Endothelial cell of umbilical vein (primary cell): ENCODE measurements at regions not wholly inside any gene's neighbourhood (a gene's known extent, or its start where the extent isn't known, plus 50 kb on each side); places are given as distances from the start of the nearest gene placed in this dataset.

ENCODE experiments used
- BruUV-seq: library from RNA; stranded (reverse); fragments of 400-500 nt; replicated peaks from 2 replicates; lab custom pipeline; 2021; lab: Mats Ljungman, UMichigan
- CTCF ChIA-PET: fragments of 300-600, 350-600 bp; sonication (Branson Sonifier 250); formaldehyde crosslinking; loops from one replicate; lab custom pipeline; 2021; ENCODE audit warnings: antibody characterized with exemption, inconsistent platforms; lab: Charles Lee
- POLR2A ChIA-PET: fragments of 300-600, 350-600 bp; sonication (Branson Sonifier 250); formaldehyde crosslinking; loops from one replicate; lab custom pipeline; 2021; ENCODE audit warnings: antibody characterized with exemption, inconsistent platforms; lab: Charles Lee
- DNase-seq: peaks from one replicate; pipeline ENCODE4 v3.0.0-alpha.2; 2011; ENCODE audit warnings: low read depth, low spot score
- FAIRE-seq: peaks from 2 replicates; lab custom pipeline; 2011; peaks lifted over from hg19 to GRCh38; lab: Jason Lieb, UNC
- H2AFZ ChIP-seq: 2 replicates; pipeline ENCODE4 v1.6.0; 2012; ENCODE audit warnings: low read depth, low read length, control low read depth, inconsistent platforms
- H3K27ac ChIP-seq: 2 replicates; pipeline ENCODE4 v1.5.1; 2011; ENCODE audit warnings: low read depth, mild to moderate bottlenecking, control low read depth, low read length, moderate library complexity; ENCODE audit not compliant: insufficient read depth
- H3K27me3 ChIP-seq, 2 experiments: 2 replicates each; pipeline versions ENCODE4 v1.6.0 to v1.6.1; 2011; ENCODE audit warnings: low read length in 2 of 2, mixed read lengths in 1 of 2; ENCODE audit not compliant: control insufficient read depth in 2 of 2, insufficient read depth in 2 of 2
- H3K36me3 ChIP-seq, 2 experiments: 2 replicates in 1 of 2; 3 replicates in 1 of 2; pipeline ENCODE4 v1.5.1; 2011; ENCODE audit warnings: low read length in 2 of 2, mild to moderate bottlenecking in 1 of 2, moderate library complexity in 1 of 2; ENCODE audit not compliant: control insufficient read depth in 2 of 2, insufficient read depth in 2 of 2; ENCODE audit errors: extremely low read depth in 1 of 2
- H3K4me1 ChIP-seq: 3 replicates; pipeline ENCODE4 v1.5.1; 2011; ENCODE audit warnings: mild to moderate bottlenecking, low read length; ENCODE audit not compliant: control insufficient read depth, insufficient read depth; ENCODE audit errors: extremely low read depth
- H3K4me2 ChIP-seq: 2 replicates; pipeline ENCODE4 v1.6.1; 2011; ENCODE audit warnings: low read length, control low read depth, mixed read lengths; ENCODE audit not compliant: insufficient read depth
- H3K4me3 ChIP-seq, 3 experiments: fragments of 200-600 bp in 1 of 3; sonication (generic), shearing (Covaris generic) in 1 of 3; replicated peaks in 1 of 3; 2 replicates each; pipeline ENCODE4 v1.5.1; 2011 to 2016; ENCODE audit warnings: control low read depth in 3 of 3, low read length in 3 of 3, mild to moderate bottlenecking in 2 of 3, inconsistent platforms in 1 of 3, low read depth in 1 of 3, moderate library complexity in 1 of 3; ENCODE audit not compliant: insufficient read depth in 1 of 3
- H3K79me2 ChIP-seq: 2 replicates; pipeline ENCODE4 v1.6.0; 2012; ENCODE audit warnings: low read length, inconsistent platforms; ENCODE audit not compliant: control insufficient read depth, insufficient read depth
- H3K9ac ChIP-seq: replicated peaks from 2 replicates; pipeline ENCODE3; 2011; ENCODE audit warnings: low read length, control low read depth; ENCODE audit not compliant: insufficient read depth; ENCODE audit errors: extremely low read depth
- H3K9me1 ChIP-seq: replicated peaks from 3 replicates; pipeline ENCODE4 v1.6.0; 2011; ENCODE audit warnings: mild to moderate bottlenecking, low read length; ENCODE audit not compliant: control insufficient read depth, insufficient read depth; ENCODE audit errors: extremely low read depth
- H3K9me3 ChIP-seq: replicated peaks from 2 replicates; pipeline ENCODE4 v1.5.1; 2012; ENCODE audit warnings: low read length, inconsistent platforms; ENCODE audit not compliant: control insufficient read depth, insufficient read depth
- H4K20me1 ChIP-seq: replicated peaks from 2 replicates; pipeline ENCODE3; 2011; ENCODE audit warnings: mild to moderate bottlenecking, low read length; ENCODE audit not compliant: control insufficient read depth, insufficient read depth; ENCODE audit errors: extremely low read depth
- EZH2 ChIP-seq: IDR thresholded peaks from 2 replicates; pipeline ENCODE4 v1.6.1; 2012; ENCODE audit warnings: borderline replicate concordance, low read depth, mild to moderate bottlenecking, moderate library complexity, low read length, inconsistent platforms; ENCODE audit not compliant: severe bottlenecking
- FOS ChIP-seq: IDR thresholded peaks from 2 replicates; pipeline ENCODE4 v1.6.1; 2011; ENCODE audit warnings: mild to moderate bottlenecking, low read length, moderate library complexity, borderline replicate concordance; ENCODE audit not compliant: insufficient read depth
- GATA2 ChIP-seq: IDR thresholded peaks from 2 replicates; pipeline ENCODE4 v1.7.0; 2011; ENCODE audit warnings: low read depth, mild to moderate bottlenecking, moderate library complexity, mixed read lengths, low read length; ENCODE audit not compliant: insufficient read length, insufficient read depth
- JUN ChIP-seq: IDR thresholded peaks from 2 replicates; pipeline ENCODE4 v1.6.1; 2011; ENCODE audit warnings: borderline replicate concordance, low read depth; ENCODE audit not compliant: insufficient read length, insufficient read depth
- MYC ChIP-seq: IDR thresholded peaks from one replicate; pipeline ENCODE4 v1.6.1; 2011; ENCODE audit warnings: mild to moderate bottlenecking, low read depth, low read length
- POLR2A ChIP-seq: IDR thresholded peaks from 2 replicates; pipeline ENCODE4 v1.6.1; 2012; ENCODE audit warnings: low read depth, mild to moderate bottlenecking, control low read depth, low read length
- POLR2AphosphoS5 ChIP-seq: IDR thresholded peaks from 2 replicates; pipeline ENCODE4 v1.6.1; 2012; ENCODE audit warnings: low read depth, mild to moderate bottlenecking, control low read depth, low read length, moderate library complexity; ENCODE audit not compliant: insufficient read depth
- dilution Hi-C: fragments of 300-500 bp; cut with MboI; formaldehyde crosslinking; loops from one replicate; pipeline ENCODE4 v1.15.0; 2019; ENCODE audit warnings: low sequenced_read_pairs; ENCODE audit not compliant: extremely low pct_ligation_motif_present
- intact Hi-C: fragments of 100-400 bp; cut with micrococcal nuclease; formaldehyde crosslinking; loops from one replicate; pipeline ENCODE4 v1.10.0; 2022
- TF ChIP-seq, protein P1 (sequence below), 2 donors: IDR thresholded peaks; 1 replicate in 1 of 2; 2 replicates in 1 of 2; pipeline ENCODE4 v1.5.1; 2011; ENCODE audit warnings: low read length in 2 of 2, mild to moderate bottlenecking in 2 of 2, moderate library complexity in 2 of 2, control low read depth in 1 of 2, inconsistent platforms in 1 of 2, low read depth in 1 of 2; ENCODE audit not compliant: insufficient read depth in 1 of 2; ENCODE audit errors: extremely low read depth in 1 of 2
- TF ChIP-seq, protein P2 (sequence below): IDR thresholded peaks from 2 replicates; pipeline ENCODE4 v1.6.1; 2011; ENCODE audit not compliant: insufficient read depth, insufficient read length

DNA sequence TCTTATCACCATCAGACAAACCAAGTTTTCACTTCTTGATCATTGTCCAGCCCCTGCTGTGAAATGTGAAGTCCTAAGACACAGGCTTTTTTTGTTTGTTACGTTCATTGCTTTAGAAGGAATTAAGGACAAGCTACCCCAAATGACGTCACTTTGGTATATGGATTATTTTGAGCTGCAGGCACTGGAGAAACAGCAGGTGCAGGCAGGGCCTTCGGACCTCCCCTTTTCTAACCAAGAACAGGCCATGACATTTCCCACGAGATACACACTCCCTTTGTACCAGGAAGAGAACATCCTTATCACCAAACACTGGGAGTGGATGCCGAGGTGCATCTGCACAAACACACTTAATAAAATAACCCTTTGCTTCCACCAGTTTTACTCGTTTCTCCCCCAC lies 418.0 kb upstream of the SULF2 start:
- no TSS peak for BruUV-seq
- Histone ChIP-seq H3K27me3 (no peaks in the 10 kb centered on the region), H3K4me1 (no peaks in the 10 kb centered on the region), H3K4me3 (no peak overlapping the region), H4K20me1 (no peaks in the 10 kb centered on the region), H3K4me2 (no peak overlapping the region), H3K36me3 (no peaks in the 10 kb centered on the region), H3K27ac (no peak overlapping the region), H3K9me1 (no peaks in the 10 kb centered on the region), H3K79me2 (no peaks in the 10 kb centered on the region), H2AFZ (no peak overlapping the region), H3K9me3 (no peaks in the 10 kb centered on the region), H3K9ac (no peak overlapping the region)
- intact Hi-C loops (no loop called here), dilution Hi-C loops (no loop called here)
- no peak for DNase-seq
- ChIA-PET CTCF (no interaction called here), POLR2A (no interaction called here)
- FAIRE-seq, result no peak
- TF ChIP-seq, protein P1, sequence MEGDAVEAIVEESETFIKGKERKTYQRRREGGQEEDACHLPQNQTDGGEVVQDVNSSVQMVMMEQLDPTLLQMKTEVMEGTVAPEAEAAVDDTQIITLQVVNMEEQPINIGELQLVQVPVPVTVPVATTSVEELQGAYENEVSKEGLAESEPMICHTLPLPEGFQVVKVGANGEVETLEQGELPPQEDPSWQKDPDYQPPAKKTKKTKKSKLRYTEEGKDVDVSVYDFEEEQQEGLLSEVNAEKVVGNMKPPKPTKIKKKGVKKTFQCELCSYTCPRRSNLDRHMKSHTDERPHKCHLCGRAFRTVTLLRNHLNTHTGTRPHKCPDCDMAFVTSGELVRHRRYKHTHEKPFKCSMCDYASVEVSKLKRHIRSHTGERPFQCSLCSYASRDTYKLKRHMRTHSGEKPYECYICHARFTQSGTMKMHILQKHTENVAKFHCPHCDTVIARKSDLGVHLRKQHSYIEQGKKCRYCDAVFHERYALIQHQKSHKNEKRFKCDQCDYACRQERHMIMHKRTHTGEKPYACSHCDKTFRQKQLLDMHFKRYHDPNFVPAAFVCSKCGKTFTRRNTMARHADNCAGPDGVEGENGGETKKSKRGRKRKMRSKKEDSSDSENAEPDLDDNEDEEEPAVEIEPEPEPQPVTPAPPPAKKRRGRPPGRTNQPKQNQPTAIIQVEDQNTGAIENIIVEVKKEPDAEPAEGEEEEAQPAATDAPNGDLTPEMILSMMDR (IDR thresholded peaks at IDR 0.05; ENCODE audit: extremely low read depth in 1 of 2, insufficient read depth in 1 of 2, low read depth in 1 of 2, low read length in 2 of 2), result no peak
- TF ChIP-seq MYC (no peak), POLR2A (no peak), GATA2 (no peak), EZH2 (no peak), JUN (no peak), FOS (no peak), POLR2AphosphoS5 (no peak)
- TF ChIP-seq, protein P2, sequence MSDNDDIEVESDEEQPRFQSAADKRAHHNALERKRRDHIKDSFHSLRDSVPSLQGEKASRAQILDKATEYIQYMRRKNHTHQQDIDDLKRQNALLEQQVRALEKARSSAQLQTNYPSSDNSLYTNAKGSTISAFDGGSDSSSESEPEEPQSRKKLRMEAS, result no peak
